ENCODE measurements at regions not wholly inside any gene's neighbourhood (a gene's known extent, or its start where the extent isn't known, plus 50 kb on each side); places are given as distances from the start of the nearest gene placed in this dataset.
A peak's percentile ranks its signal among the peaks of the same experiment; 100 is the strongest.

- TF ChIP-seq CTCF (conservative IDR thresholded peaks at IDR 0.05; ENCODE audit: low read depth, low read length) = no peak
- no peak for DNase-seq (ENCODE audit: low read depth)
These were observed 1978.3 kb upstream of the PIK3C3 start for GRCh38 chr18:39976771-39977170.

DNA sequence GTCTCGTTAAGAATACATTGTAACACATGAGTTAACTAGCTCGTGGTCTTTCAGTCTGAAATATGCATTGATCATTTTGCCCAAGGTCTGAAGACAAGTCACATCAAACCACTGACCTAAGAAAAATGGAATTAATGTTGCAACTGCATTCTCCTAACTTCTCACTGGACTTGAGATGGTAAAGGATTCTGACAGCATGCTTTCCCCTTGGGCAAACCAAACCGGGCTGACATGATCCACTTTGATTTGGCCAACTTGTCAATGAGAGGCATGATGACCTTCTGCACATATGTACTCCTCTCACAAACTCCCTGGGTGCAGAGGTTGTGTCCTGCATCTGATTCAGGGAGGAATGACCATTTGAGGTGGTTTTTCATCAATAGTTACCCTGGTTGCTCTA lies 1982.5 kb upstream of the PIK3C3 start:
- H3K4me3 ChIP-seq (ENCODE audit: low read depth, low read length) = no peak overlapping the region
- DNase-seq (ENCODE audit: low read depth) = no peak
- TF ChIP-seq CTCF (conservative IDR thresholded peaks at IDR 0.05; ENCODE audit: low read depth, low read length) = no peak

More at GRCh38 chr18:39976771-39977170, 1978.3 kb upstream of the PIK3C3 start:
- H3K4me3 ChIP-seq (ENCODE audit: low read depth, low read length) = no peak overlapping the region

- no peak for TF ChIP-seq CTCF (conservative IDR thresholded peaks at IDR 0.05; ENCODE audit: low read depth, low read length)
- peak; percentile 9 for DNase-seq (ENCODE audit: low read depth)
- H3K4me3 ChIP-seq (ENCODE audit: low read depth, low read length) = no peak overlapping the region
These were observed 1985.1 kb upstream of the PIK3C3 start for GRCh38 chr18:39969803-39970494.

DNA sequence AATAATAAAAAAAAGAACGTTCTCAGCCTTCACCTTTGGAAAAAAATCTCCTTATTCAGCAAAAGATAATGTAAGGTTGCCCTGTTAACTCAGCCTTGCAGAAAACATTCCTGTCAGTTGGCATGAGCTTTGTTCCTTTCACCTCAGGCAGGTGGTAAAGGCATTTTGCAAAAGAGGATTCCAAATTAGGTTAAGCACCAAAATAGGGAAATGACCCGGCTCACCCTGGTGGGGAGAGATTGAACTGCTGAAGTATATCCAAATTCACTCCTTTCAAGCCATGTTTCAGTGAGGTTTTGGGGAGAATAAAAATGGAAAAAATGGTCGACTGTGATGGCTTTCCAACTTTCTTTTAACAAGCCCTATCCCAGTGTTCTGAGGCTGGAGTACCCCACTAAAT lies 1988.8 kb upstream of the PIK3C3 start:
- H3K4me3 ChIP-seq (ENCODE audit: low read depth, low read length) = no peak overlapping the region
- peak; percentile 60 for TF ChIP-seq CTCF (conservative IDR thresholded peaks at IDR 0.05; ENCODE audit: low read depth, low read length)
- peak; percentile 10 for DNase-seq (ENCODE audit: low read depth)

GRCh38 chr18:39962546-39962945 lies 1992.5 kb upstream of the PIK3C3 start:
- DNase-seq (ENCODE audit: low read depth) = no peak
- H3K4me3 ChIP-seq (ENCODE audit: low read depth, low read length) = no peak overlapping the region
- TF ChIP-seq CTCF (conservative IDR thresholded peaks at IDR 0.05; ENCODE audit: low read depth, low read length) = no peak

GRCh38 chr18:39960550-39960949 lies 1994.5 kb upstream of the PIK3C3 start:
- no peak overlapping the region for H3K4me3 ChIP-seq (ENCODE audit: low read depth, low read length)
- DNase-seq (ENCODE audit: low read depth) = peak; percentile 72
- TF ChIP-seq CTCF (conservative IDR thresholded peaks at IDR 0.05; ENCODE audit: low read depth, low read length) = no peak

- DNase-seq (ENCODE audit: low read depth) = peak; percentile 13
- H3K4me3 ChIP-seq (ENCODE audit: low read depth, low read length) = no peak overlapping the region
- TF ChIP-seq CTCF (conservative IDR thresholded peaks at IDR 0.05; ENCODE audit: low read depth, low read length) = no peak
These were observed 1995.2 kb upstream of the PIK3C3 start for GRCh38 chr18:39959839-39960238.
